HG03064 (cell line): ENCODE measurements at regions not wholly inside any gene's neighbourhood (a gene's known extent, or its start where the extent isn't known, plus 50 kb on each side); places are given as distances from the start of the nearest gene placed in this dataset.
"Not testable (repeated sequence)": the region's sequence is repeated elsewhere in the genome, so short reads cannot be mapped to it uniquely, and the experiment has no call there.

Experiments used
- ATAC-seq: cut with Tn5 transposase; IDR thresholded peaks from one replicate; pipeline ENCODE4 v1.9.1; 2021; ENCODE audit warnings: low read depth; ENCODE audit not compliant: unreplicated experiment

GRCh38 chrX:128805236-128805635, 718.1 kb downstream of the SMARCA1 start:
- ATAC-seq = no peak

GRCh38 chrX:128804828-128805227, 718.5 kb downstream of the SMARCA1 start:
- no peak for ATAC-seq

GRCh38 chrX:128800138-128800537, 723.2 kb downstream of the SMARCA1 start:
- no peak for ATAC-seq

GRCh38 chrX:128783139-128783538, 730.9 kb upstream of the ACTRT1 start:
- ATAC-seq = not testable (repeated sequence)

GRCh38 chrX:128781506-128781905, 729.3 kb upstream of the ACTRT1 start:
- no peak for ATAC-seq

GRCh38 chrX:128780934-128781333, 728.7 kb upstream of the ACTRT1 start:
- ATAC-seq = no peak

- ATAC-seq = no peak
These were observed 717.3 kb upstream of the ACTRT1 start for GRCh38 chrX:128769495-128769894.

GRCh38 chrX:128759745-128760144, 707.5 kb upstream of the ACTRT1 start:
- no peak for ATAC-seq

- ATAC-seq = no peak
These were observed 707.0 kb upstream of the ACTRT1 start for GRCh38 chrX:128759177-128759576.

- no peak for ATAC-seq
These were observed 701.9 kb upstream of the ACTRT1 start for GRCh38 chrX:128754130-128754529.

- ATAC-seq = no peak
These were observed 687.3 kb upstream of the ACTRT1 start for GRCh38 chrX:128739539-128739938.

- ATAC-seq = no peak
These were observed 676.7 kb upstream of the ACTRT1 start for GRCh38 chrX:128728943-128729342.

GRCh38 chrX:128717635-128718578, 665.7 kb upstream of the ACTRT1 start:
- no peak for ATAC-seq

- no peak for ATAC-seq
These were observed 662.2 kb upstream of the ACTRT1 start for GRCh38 chrX:128714425-128714824.

GRCh38 chrX:128699716-128700285, 647.6 kb upstream of the ACTRT1 start:
- ATAC-seq = no peak

GRCh38 chrX:128698573-128699181, 646.5 kb upstream of the ACTRT1 start:
- no peak for ATAC-seq

- ATAC-seq = no peak
These were observed 639.7 kb upstream of the ACTRT1 start for GRCh38 chrX:128691872-128692271.

- ATAC-seq = no peak
These were observed 633.2 kb upstream of the ACTRT1 start for GRCh38 chrX:128685387-128685786.

- ATAC-seq = no peak
These were observed 624.4 kb upstream of the ACTRT1 start for GRCh38 chrX:128676651-128677050.

- not testable (repeated sequence) for ATAC-seq
These were observed 622.3 kb upstream of the ACTRT1 start for GRCh38 chrX:128674326-128675086.

GRCh38 chrX:128664211-128664610, 612.0 kb upstream of the ACTRT1 start:
- ATAC-seq = no peak
